Upper lobe of left lung (tissue), 4 donors: ENCODE measurements at regions not wholly inside any gene's neighbourhood (a gene's known extent, or its start where the extent isn't known, plus 50 kb on each side); places are given as distances from the start of the nearest gene placed in this dataset.

Experiments used
- POLR2A ChIP-seq, 4 donors: fragments of 450-650 bp; IDR thresholded peaks; one replicate each; pipeline ENCODE4 v1.5.1; 2016 to 2017; ENCODE audit warnings: antibody characterized with exemption in 4 of 4, mild to moderate bottlenecking in 2 of 4
- POLR2AphosphoS5 ChIP-seq, 2 donors: sonication (generic); formaldehyde crosslinking; IDR thresholded peaks; one replicate each; pipeline ENCODE4 v1.5.1; 2017; ENCODE audit warnings: antibody characterized with exemption in 2 of 2
- TF ChIP-seq, protein P1 (sequence below), 6 experiments: fragments of 450-650 bp in 4 of 6; fragments of 200-600 bp in 2 of 6; sonication (generic) in 2 of 6; IDR thresholded peaks; one replicate each; pipeline ENCODE4 v1.5.1; 2016 to 2019; ENCODE audit warnings: antibody characterized with exemption in 6 of 6

GRCh38 chr19:28495046-28495445 is 717.9 kb downstream of the UQCRFS1 start:
- TF ChIP-seq POLR2A (IDR thresholded peaks at IDR 0.05), result no peak
- TF ChIP-seq, protein P1, sequence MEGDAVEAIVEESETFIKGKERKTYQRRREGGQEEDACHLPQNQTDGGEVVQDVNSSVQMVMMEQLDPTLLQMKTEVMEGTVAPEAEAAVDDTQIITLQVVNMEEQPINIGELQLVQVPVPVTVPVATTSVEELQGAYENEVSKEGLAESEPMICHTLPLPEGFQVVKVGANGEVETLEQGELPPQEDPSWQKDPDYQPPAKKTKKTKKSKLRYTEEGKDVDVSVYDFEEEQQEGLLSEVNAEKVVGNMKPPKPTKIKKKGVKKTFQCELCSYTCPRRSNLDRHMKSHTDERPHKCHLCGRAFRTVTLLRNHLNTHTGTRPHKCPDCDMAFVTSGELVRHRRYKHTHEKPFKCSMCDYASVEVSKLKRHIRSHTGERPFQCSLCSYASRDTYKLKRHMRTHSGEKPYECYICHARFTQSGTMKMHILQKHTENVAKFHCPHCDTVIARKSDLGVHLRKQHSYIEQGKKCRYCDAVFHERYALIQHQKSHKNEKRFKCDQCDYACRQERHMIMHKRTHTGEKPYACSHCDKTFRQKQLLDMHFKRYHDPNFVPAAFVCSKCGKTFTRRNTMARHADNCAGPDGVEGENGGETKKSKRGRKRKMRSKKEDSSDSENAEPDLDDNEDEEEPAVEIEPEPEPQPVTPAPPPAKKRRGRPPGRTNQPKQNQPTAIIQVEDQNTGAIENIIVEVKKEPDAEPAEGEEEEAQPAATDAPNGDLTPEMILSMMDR (IDR thresholded peaks at IDR 0.05), result no peak
- no peak for TF ChIP-seq POLR2AphosphoS5 (IDR thresholded peaks at IDR 0.05)
